ENCODE measurements at regions not wholly inside any gene's neighbourhood (a gene's known extent, or its start where the extent isn't known, plus 50 kb on each side); places are given as distances from the start of the nearest gene placed in this dataset.

DNA sequence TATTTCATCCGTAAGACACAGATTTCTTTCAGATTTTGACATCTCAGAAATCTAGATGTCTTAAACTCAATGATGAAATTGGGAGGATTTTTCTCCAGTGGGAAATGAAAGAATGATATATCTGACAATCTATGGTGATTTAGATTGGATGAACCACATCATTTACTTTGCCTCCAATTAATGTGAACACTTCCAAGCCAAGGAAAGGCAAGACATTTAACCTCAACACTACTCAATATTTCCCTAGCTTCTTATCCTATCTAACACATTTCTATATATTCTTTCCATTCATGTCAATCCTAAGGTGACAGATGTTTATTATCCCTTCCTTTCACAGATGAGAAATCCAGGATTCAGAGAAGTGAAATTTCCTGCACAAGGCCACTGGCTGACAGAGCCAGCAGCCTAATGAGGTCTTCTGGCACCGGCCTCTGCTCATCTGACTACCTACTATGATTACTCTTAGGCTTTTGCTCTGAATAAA lies 327.6 kb downstream of the IRS1 start:
- TF ChIP-seq ZNF837 (tag by site-specific recombination; IDR thresholded peaks at IDR 0.05) (no peak), ZBTB20 (tag by site-specific recombination; IDR thresholded peaks at IDR 0.05) (no peak), ZNF157 (tag by site-specific recombination; IDR thresholded peaks at IDR 0.05) (no peak)
- TF ChIP-seq, protein P1, sequence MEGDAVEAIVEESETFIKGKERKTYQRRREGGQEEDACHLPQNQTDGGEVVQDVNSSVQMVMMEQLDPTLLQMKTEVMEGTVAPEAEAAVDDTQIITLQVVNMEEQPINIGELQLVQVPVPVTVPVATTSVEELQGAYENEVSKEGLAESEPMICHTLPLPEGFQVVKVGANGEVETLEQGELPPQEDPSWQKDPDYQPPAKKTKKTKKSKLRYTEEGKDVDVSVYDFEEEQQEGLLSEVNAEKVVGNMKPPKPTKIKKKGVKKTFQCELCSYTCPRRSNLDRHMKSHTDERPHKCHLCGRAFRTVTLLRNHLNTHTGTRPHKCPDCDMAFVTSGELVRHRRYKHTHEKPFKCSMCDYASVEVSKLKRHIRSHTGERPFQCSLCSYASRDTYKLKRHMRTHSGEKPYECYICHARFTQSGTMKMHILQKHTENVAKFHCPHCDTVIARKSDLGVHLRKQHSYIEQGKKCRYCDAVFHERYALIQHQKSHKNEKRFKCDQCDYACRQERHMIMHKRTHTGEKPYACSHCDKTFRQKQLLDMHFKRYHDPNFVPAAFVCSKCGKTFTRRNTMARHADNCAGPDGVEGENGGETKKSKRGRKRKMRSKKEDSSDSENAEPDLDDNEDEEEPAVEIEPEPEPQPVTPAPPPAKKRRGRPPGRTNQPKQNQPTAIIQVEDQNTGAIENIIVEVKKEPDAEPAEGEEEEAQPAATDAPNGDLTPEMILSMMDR (tag by site-specific recombination; IDR thresholded peaks at IDR 0.05): no peak
- TF ChIP-seq, protein P2, sequence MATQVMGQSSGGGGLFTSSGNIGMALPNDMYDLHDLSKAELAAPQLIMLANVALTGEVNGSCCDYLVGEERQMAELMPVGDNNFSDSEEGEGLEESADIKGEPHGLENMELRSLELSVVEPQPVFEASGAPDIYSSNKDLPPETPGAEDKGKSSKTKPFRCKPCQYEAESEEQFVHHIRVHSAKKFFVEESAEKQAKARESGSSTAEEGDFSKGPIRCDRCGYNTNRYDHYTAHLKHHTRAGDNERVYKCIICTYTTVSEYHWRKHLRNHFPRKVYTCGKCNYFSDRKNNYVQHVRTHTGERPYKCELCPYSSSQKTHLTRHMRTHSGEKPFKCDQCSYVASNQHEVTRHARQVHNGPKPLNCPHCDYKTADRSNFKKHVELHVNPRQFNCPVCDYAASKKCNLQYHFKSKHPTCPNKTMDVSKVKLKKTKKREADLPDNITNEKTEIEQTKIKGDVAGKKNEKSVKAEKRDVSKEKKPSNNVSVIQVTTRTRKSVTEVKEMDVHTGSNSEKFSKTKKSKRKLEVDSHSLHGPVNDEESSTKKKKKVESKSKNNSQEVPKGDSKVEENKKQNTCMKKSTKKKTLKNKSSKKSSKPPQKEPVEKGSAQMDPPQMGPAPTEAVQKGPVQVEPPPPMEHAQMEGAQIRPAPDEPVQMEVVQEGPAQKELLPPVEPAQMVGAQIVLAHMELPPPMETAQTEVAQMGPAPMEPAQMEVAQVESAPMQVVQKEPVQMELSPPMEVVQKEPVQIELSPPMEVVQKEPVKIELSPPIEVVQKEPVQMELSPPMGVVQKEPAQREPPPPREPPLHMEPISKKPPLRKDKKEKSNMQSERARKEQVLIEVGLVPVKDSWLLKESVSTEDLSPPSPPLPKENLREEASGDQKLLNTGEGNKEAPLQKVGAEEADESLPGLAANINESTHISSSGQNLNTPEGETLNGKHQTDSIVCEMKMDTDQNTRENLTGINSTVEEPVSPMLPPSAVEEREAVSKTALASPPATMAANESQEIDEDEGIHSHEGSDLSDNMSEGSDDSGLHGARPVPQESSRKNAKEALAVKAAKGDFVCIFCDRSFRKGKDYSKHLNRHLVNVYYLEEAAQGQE (tag by site-specific recombination; IDR thresholded peaks at IDR 0.05): no peak
- TF ChIP-seq, protein P3, sequence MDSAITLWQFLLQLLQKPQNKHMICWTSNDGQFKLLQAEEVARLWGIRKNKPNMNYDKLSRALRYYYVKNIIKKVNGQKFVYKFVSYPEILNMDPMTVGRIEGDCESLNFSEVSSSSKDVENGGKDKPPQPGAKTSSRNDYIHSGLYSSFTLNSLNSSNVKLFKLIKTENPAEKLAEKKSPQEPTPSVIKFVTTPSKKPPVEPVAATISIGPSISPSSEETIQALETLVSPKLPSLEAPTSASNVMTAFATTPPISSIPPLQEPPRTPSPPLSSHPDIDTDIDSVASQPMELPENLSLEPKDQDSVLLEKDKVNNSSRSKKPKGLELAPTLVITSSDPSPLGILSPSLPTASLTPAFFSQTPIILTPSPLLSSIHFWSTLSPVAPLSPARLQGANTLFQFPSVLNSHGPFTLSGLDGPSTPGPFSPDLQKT (IDR thresholded peaks at IDR 0.05; ENCODE audit: borderline replicate concordance, low read depth, low read length): no peak
- TF ChIP-seq, protein P4, sequence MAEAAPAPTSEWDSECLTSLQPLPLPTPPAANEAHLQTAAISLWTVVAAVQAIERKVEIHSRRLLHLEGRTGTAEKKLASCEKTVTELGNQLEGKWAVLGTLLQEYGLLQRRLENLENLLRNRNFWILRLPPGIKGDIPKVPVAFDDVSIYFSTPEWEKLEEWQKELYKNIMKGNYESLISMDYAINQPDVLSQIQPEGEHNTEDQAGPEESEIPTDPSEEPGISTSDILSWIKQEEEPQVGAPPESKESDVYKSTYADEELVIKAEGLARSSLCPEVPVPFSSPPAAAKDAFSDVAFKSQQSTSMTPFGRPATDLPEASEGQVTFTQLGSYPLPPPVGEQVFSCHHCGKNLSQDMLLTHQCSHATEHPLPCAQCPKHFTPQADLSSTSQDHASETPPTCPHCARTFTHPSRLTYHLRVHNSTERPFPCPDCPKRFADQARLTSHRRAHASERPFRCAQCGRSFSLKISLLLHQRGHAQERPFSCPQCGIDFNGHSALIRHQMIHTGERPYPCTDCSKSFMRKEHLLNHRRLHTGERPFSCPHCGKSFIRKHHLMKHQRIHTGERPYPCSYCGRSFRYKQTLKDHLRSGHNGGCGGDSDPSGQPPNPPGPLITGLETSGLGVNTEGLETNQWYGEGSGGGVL (tag by site-specific recombination; IDR thresholded peaks at IDR 0.05): no peak
- TF ChIP-seq, protein P5, sequence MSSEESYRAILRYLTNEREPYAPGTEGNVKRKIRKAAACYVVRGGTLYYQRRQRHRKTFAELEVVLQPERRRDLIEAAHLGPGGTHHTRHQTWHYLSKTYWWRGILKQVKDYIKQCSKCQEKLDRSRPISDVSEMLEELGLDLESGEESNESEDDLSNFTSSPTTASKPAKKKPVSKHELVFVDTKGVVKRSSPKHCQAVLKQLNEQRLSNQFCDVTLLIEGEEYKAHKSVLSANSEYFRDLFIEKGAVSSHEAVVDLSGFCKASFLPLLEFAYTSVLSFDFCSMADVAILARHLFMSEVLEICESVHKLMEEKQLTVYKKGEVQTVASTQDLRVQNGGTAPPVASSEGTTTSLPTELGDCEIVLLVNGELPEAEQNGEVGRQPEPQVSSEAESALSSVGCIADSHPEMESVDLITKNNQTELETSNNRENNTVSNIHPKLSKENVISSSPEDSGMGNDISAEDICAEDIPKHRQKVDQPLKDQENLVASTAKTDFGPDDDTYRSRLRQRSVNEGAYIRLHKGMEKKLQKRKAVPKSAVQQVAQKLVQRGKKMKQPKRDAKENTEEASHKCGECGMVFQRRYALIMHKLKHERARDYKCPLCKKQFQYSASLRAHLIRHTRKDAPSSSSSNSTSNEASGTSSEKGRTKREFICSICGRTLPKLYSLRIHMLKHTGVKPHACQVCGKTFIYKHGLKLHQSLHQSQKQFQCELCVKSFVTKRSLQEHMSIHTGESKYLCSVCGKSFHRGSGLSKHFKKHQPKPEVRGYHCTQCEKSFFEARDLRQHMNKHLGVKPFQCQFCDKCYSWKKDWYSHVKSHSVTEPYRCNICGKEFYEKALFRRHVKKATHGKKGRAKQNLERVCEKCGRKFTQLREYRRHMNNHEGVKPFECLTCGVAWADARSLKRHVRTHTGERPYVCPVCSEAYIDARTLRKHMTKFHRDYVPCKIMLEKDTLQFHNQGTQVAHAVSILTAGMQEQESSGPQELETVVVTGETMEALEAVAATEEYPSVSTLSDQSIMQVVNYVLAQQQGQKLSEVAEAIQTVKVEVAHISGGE (tag by site-specific recombination; conservative IDR thresholded peaks at IDR 0.05; ENCODE audit: low read depth): no peak
- TF ChIP-seq, protein P6, sequence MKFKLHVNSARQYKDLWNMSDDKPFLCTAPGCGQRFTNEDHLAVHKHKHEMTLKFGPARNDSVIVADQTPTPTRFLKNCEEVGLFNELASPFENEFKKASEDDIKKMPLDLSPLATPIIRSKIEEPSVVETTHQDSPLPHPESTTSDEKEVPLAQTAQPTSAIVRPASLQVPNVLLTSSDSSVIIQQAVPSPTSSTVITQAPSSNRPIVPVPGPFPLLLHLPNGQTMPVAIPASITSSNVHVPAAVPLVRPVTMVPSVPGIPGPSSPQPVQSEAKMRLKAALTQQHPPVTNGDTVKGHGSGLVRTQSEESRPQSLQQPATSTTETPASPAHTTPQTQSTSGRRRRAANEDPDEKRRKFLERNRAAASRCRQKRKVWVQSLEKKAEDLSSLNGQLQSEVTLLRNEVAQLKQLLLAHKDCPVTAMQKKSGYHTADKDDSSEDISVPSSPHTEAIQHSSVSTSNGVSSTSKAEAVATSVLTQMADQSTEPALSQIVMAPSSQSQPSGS (tag by site-specific recombination; IDR thresholded peaks at IDR 0.05; ENCODE audit: low read depth): no peak
